Activated CD4-positive, CD25-positive, alpha-beta regulatory T cell treated with anti-CD3 and anti-CD28 coated beads, Interleukin-2, amount 50 U/mL, for 24 hours (primary cell): ENCODE measurements at regions not wholly inside any gene's neighbourhood (a gene's known extent, or its start where the extent isn't known, plus 50 kb on each side); places are given as distances from the start of the nearest gene placed in this dataset.

ENCODE experiments used
- ATAC-seq, 2 donors: fragments of 150-1000 bp; cut with Tn5 transposase; one replicate each; pipeline ENCODE4 v1.10.0; 2021; ENCODE audit warnings: mild to moderate bottlenecking in 1 of 2, moderate library complexity in 1 of 2

DNA sequence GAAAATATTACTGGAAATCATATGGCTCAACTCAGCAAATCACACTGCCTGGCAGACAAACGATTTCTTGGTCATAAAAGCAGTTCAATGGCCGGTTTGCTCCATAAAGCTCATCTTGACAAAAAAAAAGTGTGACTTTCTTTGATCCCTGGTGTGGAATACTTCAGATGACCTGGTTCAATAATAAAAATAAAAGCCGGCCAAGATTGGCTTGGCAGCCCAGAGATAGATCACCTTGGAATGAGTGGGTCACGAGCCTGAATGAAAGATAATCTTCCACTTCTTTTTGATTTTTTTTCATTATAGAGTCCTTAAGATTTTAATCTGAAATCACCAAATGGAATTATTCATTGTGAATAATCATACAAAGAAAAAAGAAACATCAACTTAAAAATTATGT, 445.3 kb upstream of the CITED2 start:
- no peak for ATAC-seq

DNA sequence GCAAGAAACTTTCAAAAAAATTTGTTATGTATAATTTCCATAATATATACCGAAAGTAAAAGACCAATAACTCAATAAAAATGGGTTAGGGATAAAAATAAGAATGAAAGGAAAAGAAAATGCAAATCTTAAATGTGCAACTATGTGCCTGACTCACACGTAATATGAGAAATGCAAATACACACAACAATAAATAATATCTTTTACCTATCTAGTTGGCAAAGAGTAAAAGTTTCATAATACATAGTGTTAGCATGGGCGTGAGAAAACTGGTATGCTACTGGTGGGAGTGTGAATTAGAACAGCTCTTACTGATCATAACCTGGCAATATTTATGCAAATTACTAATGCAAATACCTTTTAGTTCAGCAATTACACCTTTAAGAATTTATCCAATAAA, 438.5 kb upstream of the CITED2 start:
- no peak for ATAC-seq

DNA sequence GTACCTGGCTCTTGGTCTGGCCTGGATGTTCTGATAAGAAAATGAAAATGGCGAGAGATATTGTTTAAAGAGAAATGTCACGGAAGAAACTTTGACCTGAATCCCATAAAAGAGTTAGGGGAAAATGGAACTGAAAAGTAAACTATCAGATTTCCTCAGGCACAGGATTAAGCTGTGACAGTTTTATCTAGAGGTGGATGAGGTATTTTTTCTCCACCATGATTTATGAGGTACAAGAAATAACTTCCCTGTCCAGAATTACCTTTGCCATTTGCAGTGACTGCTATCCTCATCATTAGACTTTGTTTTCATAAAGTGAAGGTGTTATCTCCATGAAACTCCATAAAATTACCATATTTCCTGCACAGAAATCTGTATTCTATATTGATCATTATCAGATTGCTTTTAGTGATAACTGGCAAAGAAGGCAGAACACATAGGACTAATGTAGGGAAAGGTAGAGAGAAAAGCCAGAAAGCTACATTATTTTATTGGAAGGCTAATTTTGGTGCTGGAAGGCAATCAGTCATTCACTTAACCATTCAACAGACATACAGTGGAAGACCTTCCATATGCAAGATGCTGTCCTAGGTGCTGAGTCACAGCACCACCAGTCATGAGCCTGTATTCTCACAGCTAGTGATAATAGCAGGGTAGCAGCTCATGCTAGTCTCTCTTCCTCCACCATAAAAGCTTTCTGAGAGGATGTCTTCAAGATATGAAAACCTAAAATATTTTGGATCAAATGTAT, 427.3 kb upstream of the CITED2 start:
- no peak for ATAC-seq

DNA sequence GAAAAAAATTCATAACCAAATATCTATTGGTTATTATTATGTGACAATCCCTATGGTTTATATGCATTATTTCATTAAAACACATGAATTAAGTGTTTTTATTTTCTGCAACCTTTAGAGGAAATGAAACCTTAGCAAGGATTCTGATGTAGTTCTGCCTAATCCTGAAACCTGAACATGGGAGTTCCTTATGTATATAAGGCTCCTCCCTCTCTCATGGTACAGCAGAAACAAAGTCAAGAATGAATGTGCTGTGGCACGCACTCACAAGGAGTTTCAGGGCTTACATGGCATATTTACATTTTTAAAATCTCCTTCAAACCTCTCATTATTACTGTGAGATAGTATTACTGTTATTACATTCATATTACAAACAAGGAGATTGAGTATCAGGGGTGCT, 426.4 kb upstream of the CITED2 start:
- no peak for ATAC-seq

DNA sequence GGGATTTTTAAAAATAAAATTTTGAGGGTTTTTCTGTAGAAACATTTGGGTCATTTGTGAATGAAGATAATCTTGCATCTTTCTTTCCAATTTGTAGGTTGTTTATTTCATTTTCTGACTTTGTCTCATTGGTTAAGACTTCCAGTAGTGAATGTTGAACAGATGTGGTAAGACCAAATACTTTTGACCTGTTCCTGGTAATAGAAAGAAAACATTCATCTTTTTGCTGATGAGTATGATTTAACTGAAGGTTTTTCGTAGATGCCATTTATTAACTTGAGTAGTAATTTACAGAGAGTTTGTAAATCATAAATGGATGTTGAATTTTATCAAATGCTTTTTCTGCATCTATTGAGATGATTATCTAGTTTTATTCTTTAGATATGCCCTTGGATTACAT, 416.1 kb upstream of the CITED2 start:
- ATAC-seq, result no peak

DNA sequence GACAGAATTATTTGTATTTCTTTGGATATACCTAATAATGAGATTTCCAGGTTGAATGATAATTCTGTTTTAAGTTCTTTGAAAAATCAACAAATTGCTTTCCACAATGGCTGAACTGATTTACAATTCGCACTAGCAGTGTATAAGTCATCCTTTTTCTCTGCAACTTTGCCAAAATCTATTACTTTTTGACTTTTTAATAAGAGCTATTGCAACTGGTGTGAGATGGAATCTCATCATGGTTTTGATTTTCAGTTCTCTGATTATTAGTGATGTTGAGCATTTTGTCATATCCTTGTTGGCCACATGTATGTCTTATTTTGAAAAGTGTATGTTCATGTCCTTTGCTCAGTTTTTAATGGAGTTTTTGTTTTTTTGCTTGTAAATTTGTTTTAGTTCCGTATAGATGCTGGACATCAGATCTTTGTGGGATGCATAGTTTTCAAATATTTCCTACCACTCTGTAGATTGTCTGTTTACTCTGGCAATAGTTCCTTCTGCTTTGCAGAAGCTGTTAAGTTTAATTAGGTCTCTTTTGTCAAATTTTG, 409.8 kb upstream of the CITED2 start:
- no peak for ATAC-seq

GRCh38 chr6:139779988-139780774, 405.7 kb upstream of the CITED2 start:
- no peak for ATAC-seq

GRCh38 chr6:139778688-139779087, 404.2 kb upstream of the CITED2 start:
- no peak for ATAC-seq

- ATAC-seq, result no peak
Measured at GRCh38 chr6:139778106-139778505, 403.7 kb upstream of the CITED2 start.

- no peak for ATAC-seq
Measured at GRCh38 chr6:139777202-139777970, 402.9 kb upstream of the CITED2 start.

DNA sequence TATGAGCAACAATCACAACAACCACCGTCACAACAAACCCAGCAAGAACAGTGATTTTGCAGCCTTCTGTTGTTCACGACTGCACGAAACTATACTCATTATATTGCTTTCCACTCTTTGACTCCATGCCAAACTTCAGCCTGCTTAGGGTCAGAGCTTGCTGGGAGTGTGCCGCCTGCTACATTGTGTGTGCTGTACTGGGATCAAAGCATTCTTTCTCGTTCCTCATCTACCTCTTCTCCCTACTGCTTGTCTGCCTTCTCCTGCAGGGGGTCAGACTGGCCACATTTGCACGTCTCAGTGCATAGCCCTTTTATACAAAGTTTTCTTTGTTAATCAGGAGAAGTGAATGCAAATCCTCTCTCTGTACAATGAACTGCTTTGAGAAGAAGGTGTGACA, 401.6 kb upstream of the CITED2 start:
- no peak for ATAC-seq

DNA sequence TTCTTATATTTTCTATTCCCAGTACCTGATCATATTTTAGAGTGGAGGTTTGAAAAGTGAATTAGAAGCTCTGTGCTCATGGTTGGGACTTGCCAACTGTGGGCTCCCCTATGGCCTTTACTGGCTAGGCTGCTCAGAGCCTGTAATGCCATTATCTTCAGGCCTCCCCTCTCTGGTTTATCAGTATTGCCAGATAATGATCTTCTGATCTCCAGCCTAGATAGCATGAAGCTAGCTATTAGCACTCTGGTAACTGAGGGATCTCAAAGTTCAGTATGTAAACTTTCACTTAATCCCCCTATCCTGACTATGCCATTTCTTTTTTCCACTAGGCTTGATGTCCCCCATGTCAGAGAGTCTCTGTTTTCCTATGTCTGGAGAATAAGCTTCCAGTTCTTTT, 393.7 kb upstream of the CITED2 start:
- no peak for ATAC-seq

DNA sequence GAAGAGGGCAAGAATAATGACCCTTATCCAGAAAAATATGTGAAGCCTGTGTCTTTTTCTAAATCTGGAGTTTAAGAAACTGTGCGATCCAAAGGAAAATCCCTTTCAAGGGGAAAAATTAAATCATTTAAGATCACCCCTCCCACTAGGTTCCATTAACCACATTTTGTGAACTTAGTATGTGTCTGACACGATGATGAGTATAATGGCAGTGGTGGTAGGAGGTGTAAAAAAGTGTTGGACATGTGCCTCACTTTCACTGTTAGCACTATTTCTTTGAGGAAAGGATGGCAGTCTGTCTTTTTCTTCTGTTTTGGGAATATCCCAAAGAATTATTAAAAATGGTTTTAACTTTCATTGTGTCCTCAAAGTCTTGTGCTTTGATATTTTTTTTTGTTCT, 392.3 kb upstream of the CITED2 start:
- no peak for ATAC-seq

- no peak for ATAC-seq
Measured at GRCh38 chr6:139765825-139766285, 391.4 kb upstream of the CITED2 start.

GRCh38 chr6:139764498-139764986, 390.1 kb upstream of the CITED2 start:
- peak in 1 of 2 donors; percentile 49 for ATAC-seq

GRCh38 chr6:139763468-139764210, 389.2 kb upstream of the CITED2 start:
- ATAC-seq, result no peak

GRCh38 chr6:139762587-139763031, 388.2 kb upstream of the CITED2 start:
- no peak for ATAC-seq

GRCh38 chr6:139760128-139760527, 385.7 kb upstream of the CITED2 start:
- no peak for ATAC-seq

- ATAC-seq, result no peak
Measured at GRCh38 chr6:139759086-139759485, 384.6 kb upstream of the CITED2 start.

DNA sequence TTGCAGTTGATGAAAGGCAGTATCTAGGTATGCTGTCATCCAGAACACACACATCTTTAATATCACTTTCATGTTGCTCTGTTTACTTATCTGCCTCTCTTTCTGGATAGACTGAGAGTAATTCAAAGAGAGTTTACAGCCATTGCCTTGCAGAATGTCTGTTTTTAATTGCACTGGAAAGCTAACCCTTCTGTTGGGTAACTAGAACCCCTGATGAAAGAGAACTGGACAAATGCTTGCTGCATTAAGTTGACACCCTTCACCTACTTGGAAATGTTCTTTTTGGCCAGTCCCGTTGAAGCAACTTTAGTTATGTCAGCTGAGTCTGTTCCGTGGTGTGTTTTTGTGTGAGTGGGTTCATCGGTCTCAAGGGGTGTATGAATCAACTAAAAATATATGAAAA, 383.8 kb upstream of the CITED2 start:
- ATAC-seq, result no peak

DNA sequence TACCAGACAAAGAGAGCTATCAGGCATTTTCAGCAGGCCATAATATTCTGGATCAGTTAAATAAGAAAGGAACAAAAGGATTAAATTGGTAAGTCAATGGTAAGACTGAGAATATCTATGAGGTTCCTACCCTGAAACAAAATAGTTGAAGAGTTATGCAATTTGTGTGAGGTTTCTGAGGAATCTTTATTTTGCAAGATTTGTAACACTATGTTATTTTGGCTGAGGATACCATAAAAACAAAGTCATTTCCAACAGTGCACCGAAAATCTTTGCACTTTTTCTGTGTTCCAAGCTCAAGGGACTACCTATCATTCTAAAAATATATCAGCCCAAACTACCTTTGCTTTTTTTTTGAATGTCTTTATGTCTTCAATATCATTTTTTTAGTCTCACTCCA, 383.3 kb upstream of the CITED2 start:
- no peak for ATAC-seq

DNA sequence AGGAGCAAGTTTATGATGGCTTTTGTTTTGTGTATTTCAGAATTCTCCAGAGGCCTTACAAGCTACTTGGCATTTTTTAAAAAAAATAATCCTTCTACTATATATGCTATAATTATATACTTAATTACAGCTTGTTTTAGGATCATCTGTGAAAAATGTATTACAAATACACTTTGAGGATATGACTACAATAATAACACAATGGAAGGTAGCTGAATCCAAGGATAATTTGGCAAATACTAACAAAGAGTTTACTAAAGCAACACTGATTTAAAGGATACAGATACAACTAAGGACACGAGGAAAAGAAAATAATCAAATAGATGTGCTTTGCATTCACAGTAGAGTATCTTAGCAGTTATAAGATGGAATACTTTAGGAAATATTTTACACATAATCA, 381.9 kb upstream of the CITED2 start:
- ATAC-seq, result no peak
